ENCODE measurements at regions not wholly inside any gene's neighbourhood (a gene's known extent, or its start where the extent isn't known, plus 50 kb on each side); places are given as distances from the start of the nearest gene placed in this dataset.

- Mint-ChIP-seq H3K27me3 (peaks cover 6% of the 10 kb centered on the region), H3K4me1 (no peaks in the 10 kb centered on the region), H3K27ac (no peak overlapping the region), H3K36me3 (no peaks in the 10 kb centered on the region), H3K4me3 (no peak overlapping the region), H3K9me3 (no peaks in the 10 kb centered on the region)
- no peak for ATAC-seq (ENCODE audit: low read depth)
- DNase-seq (ENCODE audit: low spot score in 2 of 2), result no peak
Measured at GRCh38 chr17:27991462-27991993, 50.9 kb upstream of the NLK start.
